GM18858 (cell line): ENCODE measurements at regions not wholly inside any gene's neighbourhood (a gene's known extent, or its start where the extent isn't known, plus 50 kb on each side); places are given as distances from the start of the nearest gene placed in this dataset.
"Not testable (repeated sequence)": the region's sequence is repeated elsewhere in the genome, so short reads cannot be mapped to it uniquely, and the experiment has no call there.

Source experiments
- ATAC-seq: cut with Tn5 transposase; IDR thresholded peaks from one replicate; pipeline ENCODE4 v1.9.1; 2021; ENCODE audit not compliant: unreplicated experiment

- ATAC-seq = no peak
Measured at GRCh38 chr4:154035341-154035740, 246.5 kb upstream of the SFRP2 start.

GRCh38 chr4:154033921-154034320 is 245.0 kb upstream of the SFRP2 start:
- no peak for ATAC-seq

- ATAC-seq = no peak
Measured at GRCh38 chr4:154032914-154033313, 244.0 kb upstream of the SFRP2 start.

- no peak for ATAC-seq
Measured at GRCh38 chr4:154030746-154031145, 241.9 kb upstream of the SFRP2 start.

GRCh38 chr4:154030152-154030551 is 241.3 kb upstream of the SFRP2 start:
- no peak for ATAC-seq

GRCh38 chr4:154029171-154029570 is 240.3 kb upstream of the SFRP2 start:
- no peak for ATAC-seq

GRCh38 chr4:154025110-154025509 is 236.2 kb upstream of the SFRP2 start:
- no peak for ATAC-seq

GRCh38 chr4:154024097-154024694 is 235.3 kb upstream of the SFRP2 start:
- ATAC-seq = no peak

GRCh38 chr4:154023671-154024070 is 234.8 kb upstream of the SFRP2 start:
- not testable (repeated sequence) for ATAC-seq

GRCh38 chr4:154019811-154020210 is 230.9 kb upstream of the SFRP2 start:
- ATAC-seq = no peak

GRCh38 chr4:154018659-154019058 is 229.8 kb upstream of the SFRP2 start:
- ATAC-seq = no peak

- ATAC-seq = no peak
Measured at GRCh38 chr4:154015578-154015977, 226.7 kb upstream of the SFRP2 start.

- ATAC-seq = no peak
Measured at GRCh38 chr4:154014407-154015321, 225.8 kb upstream of the SFRP2 start.

GRCh38 chr4:154013576-154013975 is 224.7 kb upstream of the SFRP2 start:
- no peak for ATAC-seq

- no peak for ATAC-seq
Measured at GRCh38 chr4:154010371-154010770, 221.5 kb upstream of the SFRP2 start.

GRCh38 chr4:154009788-154010187 is 220.9 kb upstream of the SFRP2 start:
- ATAC-seq = no peak

GRCh38 chr4:154009191-154009590 is 220.3 kb upstream of the SFRP2 start:
- ATAC-seq = no peak

- ATAC-seq = no peak
Measured at GRCh38 chr4:154005171-154005520, 216.3 kb upstream of the SFRP2 start.

GRCh38 chr4:154004507-154005170 is 215.8 kb upstream of the SFRP2 start:
- no peak for ATAC-seq

- no peak for ATAC-seq
Measured at GRCh38 chr4:154004016-154004415, 215.1 kb upstream of the SFRP2 start.

GRCh38 chr4:154003378-154003777 is 214.5 kb upstream of the SFRP2 start:
- ATAC-seq = no peak

GRCh38 chr4:154001193-154001592 is 212.3 kb upstream of the SFRP2 start:
- ATAC-seq = no peak
